ENCODE measurements at regions not wholly inside any gene's neighbourhood (a gene's known extent, or its start where the extent isn't known, plus 50 kb on each side); places are given as distances from the start of the nearest gene placed in this dataset.

- 0 to 80% (median 46%) methylated on average over 1 to 3 of the region's 3 CpGs; no CpG with 5 or more reads in 3 of the 10 experiments for WGBS, 10 experiments
- H3K4me3 ChIP-seq, result no peak overlapping the region
- no peak overlapping the region for H3K27ac ChIP-seq
- in situ Hi-C loops (cut with MboI; ENCODE audit: low pct_unique_long_range_greater_than_20kb in 2 of 9, low sequenced_read_pairs in 9 of 9, unreplicated experiment in 9 of 9), result no loop called here
- ATAC-seq (replicated peaks in 6 of 8), result no peak
- peaks cover 0 to 9% of the 10 kb centered on the region in 2 donors for H3K4me1 ChIP-seq (replicated peaks in 1 of 2)
These were observed 56.4 kb downstream of the CRYGS start for GRCh38 chr3:186487819-186488218.

- ATAC-seq (replicated peaks in 6 of 8), result no peak
- Histone ChIP-seq H3K27ac (no peak overlapping the region), H3K4me1 (replicated peaks in 1 of 2) (peaks cover 0 to 1% of the 10 kb centered on the region in 2 donors), H3K4me3 (no peak overlapping the region)
- in situ Hi-C loops (cut with MboI; ENCODE audit: low pct_unique_long_range_greater_than_20kb in 2 of 9, low sequenced_read_pairs in 9 of 9, unreplicated experiment in 9 of 9), result no loop called here
- 15 to 96% (median 74%) methylated on average over 1 to 4 of the region's 4 CpGs; no CpG with 5 or more reads in 4 of the 10 experiments for WGBS, 10 experiments
These were observed 57.1 kb downstream of the CRYGS start for GRCh38 chr3:186487037-186487436.

- in situ Hi-C loops (cut with MboI; ENCODE audit: low pct_unique_long_range_greater_than_20kb in 2 of 9, low sequenced_read_pairs in 9 of 9, unreplicated experiment in 9 of 9), result no loop called here
- ATAC-seq (replicated peaks in 6 of 8), result no peak
- H3K27ac ChIP-seq, result no peak overlapping the region
These were observed 60.4 kb downstream of the CRYGS start for GRCh38 chr3:186483611-186484340.

GRCh38 chr3:186481526-186481925 is 62.7 kb downstream of the CRYGS start:
- no peak overlapping the region for H3K27ac ChIP-seq
- no peak overlapping the region for H3K4me3 ChIP-seq
- in situ Hi-C loops (cut with MboI; ENCODE audit: low pct_unique_long_range_greater_than_20kb in 2 of 9, low sequenced_read_pairs in 9 of 9, unreplicated experiment in 9 of 9), result no loop called here
- WGBS, 10 experiments, result 22 to 96% (median 65%) methylated on average over 2 to 4 of the region's 4 CpGs; no CpG with 5 or more reads in 1 of the 10 experiments
- H3K4me1 ChIP-seq (replicated peaks in 1 of 2), result no peaks in the 10 kb centered on the region
- ATAC-seq (replicated peaks in 6 of 8), result no peak

More at GRCh38 chr3:186483611-186484340, 60.4 kb downstream of the CRYGS start:
- no peak overlapping the region for H3K4me3 ChIP-seq
- no peaks in the 10 kb centered on the region for H3K4me1 ChIP-seq (replicated peaks in 1 of 2)
- 17 to 94% (median 76%) methylated on average over 2 to 7 of the region's 8 CpGs for WGBS, 10 experiments

GRCh38 chr3:186477876-186478275 is 66.3 kb downstream of the CRYGS start:
- ATAC-seq (replicated peaks in 6 of 8), result no peak
- in situ Hi-C loops (cut with MboI; ENCODE audit: low pct_unique_long_range_greater_than_20kb in 2 of 9, low sequenced_read_pairs in 9 of 9, unreplicated experiment in 9 of 9), result no loop called here
- H3K4me1 ChIP-seq (replicated peaks in 1 of 2), result no peaks in the 10 kb centered on the region
- whole genome bisulfite sequencing, 10 experiments, result 20 to 88% (median 77%) methylated on average over 1 to 4 of the region's 4 CpGs; no CpG with 5 or more reads in 3 of the 10 experiments
- no peak overlapping the region for H3K27ac ChIP-seq
- no peak overlapping the region for H3K4me3 ChIP-seq

GRCh38 chr3:186477033-186477432 is 67.1 kb downstream of the CRYGS start:
- H3K4me1 ChIP-seq (replicated peaks in 1 of 2), result no peaks in the 10 kb centered on the region
- in situ Hi-C loops (cut with MboI; ENCODE audit: low pct_unique_long_range_greater_than_20kb in 2 of 9, low sequenced_read_pairs in 9 of 9, unreplicated experiment in 9 of 9), result no loop called here
- ATAC-seq (replicated peaks in 6 of 8), result peak in 2 of 8 experiments; percentile 39 to 44
- WGBS, 10 experiments, result 0 to 100% (median 66%) methylated on average over 2 to 6 of the region's 8 CpGs; no CpG with 5 or more reads in 4 of the 10 experiments
- H3K27ac ChIP-seq, result no peak overlapping the region
- H3K4me3 ChIP-seq, result no peak overlapping the region

GRCh38 chr3:186476541-186476940 is 67.6 kb downstream of the CRYGS start:
- H3K4me1 ChIP-seq (replicated peaks in 1 of 2), result no peaks in the 10 kb centered on the region
- WGBS, 10 experiments, result 67 to 100% (median 95%) methylated on average over 1 to 2 of the region's 2 CpGs; no CpG with 5 or more reads in 6 of the 10 experiments
- in situ Hi-C loops (cut with MboI; ENCODE audit: low pct_unique_long_range_greater_than_20kb in 2 of 9, low sequenced_read_pairs in 9 of 9, unreplicated experiment in 9 of 9), result no loop called here
- peak in 2 of 8 experiments; percentile 11 to 15 for ATAC-seq (replicated peaks in 6 of 8)
- H3K27ac ChIP-seq, result no peak overlapping the region
- no peak overlapping the region for H3K4me3 ChIP-seq

- 20 to 100% (median 76%) methylated on average over 1 to 3 of the region's 3 CpGs; no CpG with 5 or more reads in 6 of the 10 experiments for WGBS, 10 experiments
- Histone ChIP-seq H3K4me3 (no peak overlapping the region), H3K27ac (no peak overlapping the region), H3K4me1 (replicated peaks in 1 of 2) (no peaks in the 10 kb centered on the region)
- ATAC-seq (replicated peaks in 6 of 8), result peak in 2 of 8 experiments; percentile 27 to 88
- in situ Hi-C loops (cut with MboI; ENCODE audit: low pct_unique_long_range_greater_than_20kb in 2 of 9, low sequenced_read_pairs in 9 of 9, unreplicated experiment in 9 of 9), result no loop called here
These were observed 68.1 kb downstream of the CRYGS start for GRCh38 chr3:186476044-186476468.

- ATAC-seq (replicated peaks in 6 of 8), result no peak
- Histone ChIP-seq H3K4me1 (replicated peaks in 1 of 2) (peaks cover 4 to 10% of the 10 kb centered on the region in 2 donors), H3K27ac (no peak overlapping the region), H3K4me3 (no peak overlapping the region)
- WGBS, 10 experiments, result 55 to 100% (median 96%) methylated on average over 2 of the region's 2 CpGs; no CpG with 5 or more reads in 6 of the 10 experiments
- in situ Hi-C loops (cut with MboI; ENCODE audit: low pct_unique_long_range_greater_than_20kb in 2 of 9, low sequenced_read_pairs in 9 of 9, unreplicated experiment in 9 of 9), result no loop called here
These were observed 71.0 kb downstream of the CRYGS start for GRCh38 chr3:186473166-186473565.

- in situ Hi-C loops (cut with MboI; ENCODE audit: low pct_unique_long_range_greater_than_20kb in 2 of 9, low sequenced_read_pairs in 9 of 9, unreplicated experiment in 9 of 9), result no loop called here
- no peak overlapping the region for H3K27ac ChIP-seq
- peak in 1 of 8 experiments; percentile 60 for ATAC-seq (replicated peaks in 6 of 8)
- no peak overlapping the region for H3K4me3 ChIP-seq
- peaks cover 4 to 10% of the 10 kb centered on the region in 2 donors for H3K4me1 ChIP-seq (replicated peaks in 1 of 2)
- 19 to 93% (median 78%) methylated on average over 2 to 8 of the region's 8 CpGs for WGBS, 10 experiments
These were observed 71.6 kb downstream of the CRYGS start for GRCh38 chr3:186472456-186473008.

- no peak for ATAC-seq (replicated peaks in 6 of 8)
These were observed 72.4 kb downstream of the CRYGS start for GRCh38 chr3:186471771-186472170.

GRCh38 chr3:186469525-186469924 is 74.7 kb downstream of the CRYGS start:
- Histone ChIP-seq H3K4me3 (no peak overlapping the region), H3K27ac (no peak overlapping the region), H3K4me1 (replicated peaks in 1 of 2) (peaks cover 4 to 10% of the 10 kb centered on the region in 2 donors)
- in situ Hi-C loops (cut with MboI; ENCODE audit: low pct_unique_long_range_greater_than_20kb in 2 of 9, low sequenced_read_pairs in 9 of 9, unreplicated experiment in 9 of 9), result no loop called here
- 14 to 100% (median 80%) methylated on average over 1 to 4 of the region's 4 CpGs for WGBS, 10 experiments
- peak in 2 of 8 experiments; percentile 15 to 35 for ATAC-seq (replicated peaks in 6 of 8)

More at GRCh38 chr3:186471771-186472170, 72.4 kb downstream of the CRYGS start:
- H3K27ac ChIP-seq, result no peak overlapping the region
- H3K4me3 ChIP-seq, result no peak overlapping the region
- 0 to 80% (median 54%) methylated on average over 1 to 4 of the region's 5 CpGs for WGBS, 10 experiments
- H3K4me1 ChIP-seq (replicated peaks in 1 of 2), result peaks cover 4 to 10% of the 10 kb centered on the region in 2 donors
- in situ Hi-C loops (cut with MboI; ENCODE audit: low pct_unique_long_range_greater_than_20kb in 2 of 9, low sequenced_read_pairs in 9 of 9, unreplicated experiment in 9 of 9), result no loop called here

GRCh38 chr3:186467969-186468368 is 76.2 kb downstream of the CRYGS start:
- Histone ChIP-seq H3K4me1 (replicated peaks in 1 of 2) (peaks cover 4 to 10% of the 10 kb centered on the region in 2 donors), H3K27ac (no peak overlapping the region), H3K4me3 (no peak overlapping the region)
- ATAC-seq (replicated peaks in 6 of 8), result no peak
- in situ Hi-C loops (cut with MboI; ENCODE audit: low pct_unique_long_range_greater_than_20kb in 2 of 9, low sequenced_read_pairs in 9 of 9, unreplicated experiment in 9 of 9), result no loop called here
- 37 to 92% (median 83%) methylated on average over 1 to 2 of the region's 2 CpGs; no CpG with 5 or more reads in 1 of the 10 experiments for WGBS, 10 experiments
